ENCODE measurements at regions not wholly inside any gene's neighbourhood (a gene's known extent, or its start where the extent isn't known, plus 50 kb on each side); places are given as distances from the start of the nearest gene placed in this dataset.
"Not testable (repeated sequence)": the region's sequence is repeated elsewhere in the genome, so short reads cannot be mapped to it uniquely, and the experiment has no call there.

DNA sequence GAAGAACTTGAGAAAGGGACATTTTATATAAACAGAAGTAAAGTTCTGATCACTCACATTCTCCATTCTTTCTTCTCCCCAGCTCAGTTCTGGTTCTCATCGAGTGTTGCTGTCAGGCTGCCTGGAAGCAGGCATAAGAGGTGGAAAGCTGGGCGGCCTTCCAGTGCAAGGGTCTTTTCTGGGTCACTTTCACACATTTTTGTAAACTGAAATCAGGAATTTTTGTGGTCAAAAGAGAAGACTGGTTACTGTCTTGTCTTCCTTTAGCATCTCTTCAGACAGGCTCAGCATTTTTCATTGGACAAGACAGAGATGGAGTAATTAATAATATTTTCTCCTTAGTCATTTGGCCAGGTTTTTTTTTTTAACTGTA lies 93.7 kb downstream of the CTH start:
- no peaks in the 10 kb centered on the region for H3K36me3 Mint-ChIP-seq (ENCODE audit: insufficient read depth, unreplicated experiment)
- no peaks in the 10 kb centered on the region for H3K4me1 Mint-ChIP-seq (ENCODE audit: low read depth, unreplicated experiment)
- H3K9me3 Mint-ChIP-seq (ENCODE audit: low read depth, unreplicated experiment): no peaks in the 10 kb centered on the region
- intact Hi-C loops (cut with micrococcal nuclease; ENCODE audit: unreplicated experiment): no loop called here
- H3K4me3 Mint-ChIP-seq (ENCODE audit: low read depth, unreplicated experiment): no peak overlapping the region
- CTCF ChIA-PET: no interaction called here
- no TSS peak for BruUV-seq (replicated peaks)
- TF ChIP-seq, protein P1, sequence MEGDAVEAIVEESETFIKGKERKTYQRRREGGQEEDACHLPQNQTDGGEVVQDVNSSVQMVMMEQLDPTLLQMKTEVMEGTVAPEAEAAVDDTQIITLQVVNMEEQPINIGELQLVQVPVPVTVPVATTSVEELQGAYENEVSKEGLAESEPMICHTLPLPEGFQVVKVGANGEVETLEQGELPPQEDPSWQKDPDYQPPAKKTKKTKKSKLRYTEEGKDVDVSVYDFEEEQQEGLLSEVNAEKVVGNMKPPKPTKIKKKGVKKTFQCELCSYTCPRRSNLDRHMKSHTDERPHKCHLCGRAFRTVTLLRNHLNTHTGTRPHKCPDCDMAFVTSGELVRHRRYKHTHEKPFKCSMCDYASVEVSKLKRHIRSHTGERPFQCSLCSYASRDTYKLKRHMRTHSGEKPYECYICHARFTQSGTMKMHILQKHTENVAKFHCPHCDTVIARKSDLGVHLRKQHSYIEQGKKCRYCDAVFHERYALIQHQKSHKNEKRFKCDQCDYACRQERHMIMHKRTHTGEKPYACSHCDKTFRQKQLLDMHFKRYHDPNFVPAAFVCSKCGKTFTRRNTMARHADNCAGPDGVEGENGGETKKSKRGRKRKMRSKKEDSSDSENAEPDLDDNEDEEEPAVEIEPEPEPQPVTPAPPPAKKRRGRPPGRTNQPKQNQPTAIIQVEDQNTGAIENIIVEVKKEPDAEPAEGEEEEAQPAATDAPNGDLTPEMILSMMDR (IDR thresholded peaks at IDR 0.05; ENCODE audit: unreplicated experiment): no peak
- DNase-seq: no peak
- no peaks in the 10 kb centered on the region for H3K27me3 Mint-ChIP-seq (ENCODE audit: unreplicated experiment)
- H3K27ac Mint-ChIP-seq (ENCODE audit: unreplicated experiment): no peak overlapping the region

DNA sequence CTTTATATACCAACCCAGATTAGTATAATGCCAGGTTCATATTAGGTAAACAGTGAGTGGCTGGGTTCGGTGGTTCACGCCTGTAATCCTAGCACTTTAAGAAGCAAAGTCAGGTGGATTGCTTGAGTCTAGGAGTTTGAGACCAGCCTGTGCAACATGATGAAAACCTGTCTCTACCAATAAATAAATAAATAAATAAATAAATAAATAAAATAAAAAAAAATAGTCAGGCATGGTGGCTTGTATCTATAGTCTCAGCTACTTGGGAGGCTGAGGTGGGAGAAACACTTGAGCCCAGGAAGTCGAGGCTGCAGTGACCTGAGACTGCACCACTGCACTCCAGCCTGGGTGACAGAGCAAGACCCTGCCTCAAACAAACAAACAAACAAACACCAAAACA lies 96.9 kb downstream of the CTH start:
- BruUV-seq (replicated peaks); CTCF ChIA-PET; H3K27ac Mint-ChIP-seq (ENCODE audit: unreplicated experiment); H3K4me1 Mint-ChIP-seq (ENCODE audit: low read depth, unreplicated experiment); H3K36me3 Mint-ChIP-seq (ENCODE audit: insufficient read depth, unreplicated experiment); H3K27me3 Mint-ChIP-seq (ENCODE audit: unreplicated experiment); H3K9me3 Mint-ChIP-seq (ENCODE audit: low read depth, unreplicated experiment); H3K4me3 Mint-ChIP-seq (ENCODE audit: low read depth, unreplicated experiment); DNase-seq; intact Hi-C loops (cut with micrococcal nuclease; ENCODE audit: unreplicated experiment): not testable (repeated sequence)

DNA sequence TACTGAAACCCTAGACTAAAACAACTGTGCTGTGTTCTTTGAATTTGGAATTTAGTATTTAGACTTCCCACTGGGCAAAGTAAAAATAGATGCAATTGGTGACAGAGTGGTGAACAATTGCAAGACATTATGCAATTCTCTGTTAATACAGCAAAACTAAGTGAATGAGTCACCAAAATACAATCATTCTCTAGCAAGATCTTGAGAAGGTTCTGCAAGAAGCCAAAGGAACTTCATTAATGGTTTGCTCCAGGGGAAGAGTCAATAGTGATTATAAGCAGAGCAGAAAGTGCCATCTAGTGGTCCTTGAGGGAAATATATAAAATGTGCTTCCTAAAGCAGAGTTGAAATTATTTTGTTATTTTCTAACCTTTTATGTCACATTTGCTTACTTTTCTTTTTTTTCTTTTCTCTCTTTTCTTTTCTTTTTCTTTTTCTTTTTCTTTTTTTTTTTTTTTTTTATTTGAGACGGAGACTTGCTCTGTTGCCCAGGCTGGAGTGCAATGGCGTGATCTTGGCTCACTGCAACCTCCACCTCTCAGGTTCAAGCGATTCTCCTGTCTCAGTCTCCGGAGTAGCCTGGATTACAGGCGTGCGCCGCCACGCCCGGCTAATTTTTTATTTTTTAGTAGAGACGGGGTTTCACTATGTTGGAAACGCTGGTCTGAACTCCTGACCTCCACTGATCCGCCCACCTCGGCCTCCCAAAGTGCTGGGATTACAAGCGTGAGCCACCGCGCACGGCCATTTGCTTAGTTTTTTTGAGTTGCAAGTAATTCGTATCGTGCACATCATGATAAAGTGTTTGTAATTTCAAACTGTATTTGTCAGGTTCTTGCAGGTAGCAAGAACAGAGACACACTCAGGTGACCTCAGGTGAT lies 99.2 kb downstream of the CTH start:
- no peaks in the 10 kb centered on the region for H3K4me1 Mint-ChIP-seq (ENCODE audit: low read depth, unreplicated experiment)
- no peak overlapping the region for H3K27ac Mint-ChIP-seq (ENCODE audit: unreplicated experiment)
- intact Hi-C loops (cut with micrococcal nuclease; ENCODE audit: unreplicated experiment): loop anchor here (1.0 to 10.0 kb wide), 5 partner anchors 78 to 478 kb away; no protein-coding TSS in a partner anchor
- TF ChIP-seq, protein P1 (IDR thresholded peaks at IDR 0.05; ENCODE audit: unreplicated experiment): peak; percentile 46
- H3K9me3 Mint-ChIP-seq (ENCODE audit: low read depth, unreplicated experiment): no peaks in the 10 kb centered on the region
- BruUV-seq (replicated peaks): no TSS peak
- CTCF ChIA-PET: no interaction called here
- H3K27me3 Mint-ChIP-seq (ENCODE audit: unreplicated experiment): no peaks in the 10 kb centered on the region
- no peaks in the 10 kb centered on the region for H3K36me3 Mint-ChIP-seq (ENCODE audit: insufficient read depth, unreplicated experiment)
- DNase-seq: peak; percentile 11
- H3K4me3 Mint-ChIP-seq (ENCODE audit: low read depth, unreplicated experiment): peak overlapping the region; percentile 55

DNA sequence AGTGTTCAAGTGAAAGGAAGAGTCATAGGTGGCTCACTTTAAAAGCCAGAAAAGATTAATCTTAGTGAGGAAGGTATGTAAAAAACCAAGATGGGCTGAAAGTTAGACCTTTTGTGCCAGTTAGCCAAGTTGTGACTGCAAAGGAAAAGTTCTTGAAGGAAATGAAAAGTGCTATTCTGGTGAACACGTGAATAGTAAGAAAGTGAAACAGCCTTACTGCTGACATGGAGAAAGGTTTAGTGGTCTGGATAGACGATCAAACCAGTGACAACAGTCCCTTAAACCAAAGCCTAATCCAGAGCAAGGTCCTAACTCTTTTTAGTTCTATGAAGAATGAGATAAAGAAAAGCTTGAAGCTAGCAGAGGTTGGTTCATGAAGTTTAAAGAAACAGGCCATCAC lies 106.4 kb downstream of the CTH start:
- H3K9me3 Mint-ChIP-seq (ENCODE audit: low read depth, unreplicated experiment): no peaks in the 10 kb centered on the region
- no peak for DNase-seq
- no TSS peak for BruUV-seq (replicated peaks)
- H3K27ac Mint-ChIP-seq (ENCODE audit: unreplicated experiment): no peak overlapping the region
- peaks cover 14% of the 10 kb centered on the region for H3K27me3 Mint-ChIP-seq (ENCODE audit: unreplicated experiment)
- no peaks in the 10 kb centered on the region for H3K4me1 Mint-ChIP-seq (ENCODE audit: low read depth, unreplicated experiment)
- H3K36me3 Mint-ChIP-seq (ENCODE audit: insufficient read depth, unreplicated experiment): no peaks in the 10 kb centered on the region
- intact Hi-C loops (cut with micrococcal nuclease; ENCODE audit: unreplicated experiment): loop anchor here (10.0 kb wide), 1 partner anchor 273 kb away; no protein-coding TSS in a partner anchor
- CTCF ChIA-PET: no interaction called here
- H3K4me3 Mint-ChIP-seq (ENCODE audit: low read depth, unreplicated experiment): no peak overlapping the region
- TF ChIP-seq, protein P1 (IDR thresholded peaks at IDR 0.05; ENCODE audit: unreplicated experiment): no peak

DNA sequence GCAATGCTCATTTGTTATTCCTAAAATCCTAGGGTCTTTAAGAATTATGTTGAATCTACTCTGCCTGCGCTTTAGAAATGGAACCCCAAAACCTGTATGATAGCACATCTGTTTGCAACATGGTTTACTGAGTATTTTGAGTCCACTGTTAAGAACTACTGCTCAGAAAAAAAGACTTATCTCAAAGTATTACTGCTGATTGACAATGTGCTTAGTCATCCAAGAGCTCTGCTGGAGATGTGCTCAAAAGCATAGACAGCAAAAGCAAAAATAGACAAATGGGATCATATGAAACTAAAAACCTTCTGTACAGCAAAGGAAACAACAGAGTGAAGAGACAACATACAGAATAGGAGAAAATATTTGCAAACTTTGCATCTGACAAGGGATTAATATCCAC lies 107.0 kb downstream of the CTH start:
- no peak overlapping the region for H3K27ac Mint-ChIP-seq (ENCODE audit: unreplicated experiment)
- no peaks in the 10 kb centered on the region for H3K36me3 Mint-ChIP-seq (ENCODE audit: insufficient read depth, unreplicated experiment)
- H3K4me3 Mint-ChIP-seq (ENCODE audit: low read depth, unreplicated experiment): no peak overlapping the region
- TF ChIP-seq, protein P1 (IDR thresholded peaks at IDR 0.05; ENCODE audit: unreplicated experiment): no peak
- intact Hi-C loops (cut with micrococcal nuclease; ENCODE audit: unreplicated experiment): loop anchor here (10.0 kb wide), 1 partner anchor 273 kb away; no protein-coding TSS in a partner anchor
- DNase-seq: no peak
- no TSS peak for BruUV-seq (replicated peaks)
- H3K27me3 Mint-ChIP-seq (ENCODE audit: unreplicated experiment): peaks cover 14% of the 10 kb centered on the region
- no peaks in the 10 kb centered on the region for H3K4me1 Mint-ChIP-seq (ENCODE audit: low read depth, unreplicated experiment)
- CTCF ChIA-PET: no interaction called here
- no peaks in the 10 kb centered on the region for H3K9me3 Mint-ChIP-seq (ENCODE audit: low read depth, unreplicated experiment)

All from Calu3 (cell line).